ENCODE measurements at regions not wholly inside any gene's neighbourhood (a gene's known extent, or its start where the extent isn't known, plus 50 kb on each side); places are given as distances from the start of the nearest gene placed in this dataset.

- TF ChIP-seq POLR2A (IDR thresholded peaks at IDR 0.05; ENCODE audit: low read length) (no peak), CTCF (IDR thresholded peaks at IDR 0.05) (no peak), BHLHE40 (IDR thresholded peaks at IDR 0.05; ENCODE audit: low read depth, low read length) (no peak), EP300 (IDR thresholded peaks at IDR 0.05) (no peak), MAFK (IDR thresholded peaks at IDR 0.05; ENCODE audit: partially characterized antibody) (no peak), JUNB (IDR thresholded peaks at IDR 0.05) (no peak), PBX3 (IDR thresholded peaks at IDR 0.05) (no peak), CBX2 (IDR thresholded peaks at IDR 0.05; ENCODE audit: borderline replicate concordance, low read depth) (no peak), RAD21 (conservative IDR thresholded peaks at IDR 0.05 in 1 of 2, IDR thresholded peaks at IDR 0.05 in 1 of 2) (no peak), USF2 (IDR thresholded peaks at IDR 0.05) (no peak), ELK1 (IDR thresholded peaks at IDR 0.05; ENCODE audit: low read depth, low read length) (no peak), E2F6 (IDR thresholded peaks at IDR 0.05; ENCODE audit: borderline replicate concordance, low read depth) (no peak), RFX5 (IDR thresholded peaks at IDR 0.05) (no peak)
Observed at GRCh38 chr13:83657281-83657680, 225.0 kb downstream of the SLITRK1 start.

All from A549 (cell line).